C4-2B (cell line): ENCODE measurements at regions not wholly inside any gene's neighbourhood (a gene's known extent, or its start where the extent isn't known, plus 50 kb on each side); places are given as distances from the start of the nearest gene placed in this dataset.
"Not testable (repeated sequence)": the region's sequence is repeated elsewhere in the genome, so short reads cannot be mapped to it uniquely, and the experiment has no call there.

Source experiments
- H3K27ac ChIP-seq: fragments of 450-650 bp; 2 replicates; pipeline ENCODE4 v1.5.1; 2017
- ZFX ChIP-seq: fragments of 450-650 bp; IDR thresholded peaks from 2 replicates; pipeline ENCODE4 v1.6.1; 2017
- TF ChIP-seq, protein P1 (sequence below): fragments of 450-650 bp; conservative IDR thresholded peaks from 2 replicates; pipeline ENCODE4 v1.5.1; 2017; ENCODE audit warnings: mild to moderate bottlenecking

DNA sequence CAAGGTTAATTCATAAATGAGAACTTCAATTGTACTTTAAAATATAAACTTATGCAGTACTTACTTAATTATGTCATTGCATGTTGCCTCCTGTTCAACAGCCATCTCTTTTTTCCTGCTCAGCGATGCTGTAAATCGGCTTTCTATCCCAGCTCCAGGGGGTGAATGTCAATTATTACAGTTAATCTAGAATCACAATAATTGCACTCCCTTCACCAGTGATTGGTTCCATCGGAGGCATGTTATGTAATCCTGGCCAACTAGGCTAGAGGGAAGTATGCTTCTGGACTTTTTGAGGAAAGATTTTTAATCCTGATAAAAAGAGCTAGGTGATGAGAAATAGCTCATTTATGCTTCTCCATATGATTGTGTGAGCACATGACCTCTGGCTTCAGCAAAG is 53.8 kb upstream of the SGIP1 start:
- H3K27ac ChIP-seq = no peak overlapping the region
- no peak for TF ChIP-seq ZFX
- TF ChIP-seq, protein P1, sequence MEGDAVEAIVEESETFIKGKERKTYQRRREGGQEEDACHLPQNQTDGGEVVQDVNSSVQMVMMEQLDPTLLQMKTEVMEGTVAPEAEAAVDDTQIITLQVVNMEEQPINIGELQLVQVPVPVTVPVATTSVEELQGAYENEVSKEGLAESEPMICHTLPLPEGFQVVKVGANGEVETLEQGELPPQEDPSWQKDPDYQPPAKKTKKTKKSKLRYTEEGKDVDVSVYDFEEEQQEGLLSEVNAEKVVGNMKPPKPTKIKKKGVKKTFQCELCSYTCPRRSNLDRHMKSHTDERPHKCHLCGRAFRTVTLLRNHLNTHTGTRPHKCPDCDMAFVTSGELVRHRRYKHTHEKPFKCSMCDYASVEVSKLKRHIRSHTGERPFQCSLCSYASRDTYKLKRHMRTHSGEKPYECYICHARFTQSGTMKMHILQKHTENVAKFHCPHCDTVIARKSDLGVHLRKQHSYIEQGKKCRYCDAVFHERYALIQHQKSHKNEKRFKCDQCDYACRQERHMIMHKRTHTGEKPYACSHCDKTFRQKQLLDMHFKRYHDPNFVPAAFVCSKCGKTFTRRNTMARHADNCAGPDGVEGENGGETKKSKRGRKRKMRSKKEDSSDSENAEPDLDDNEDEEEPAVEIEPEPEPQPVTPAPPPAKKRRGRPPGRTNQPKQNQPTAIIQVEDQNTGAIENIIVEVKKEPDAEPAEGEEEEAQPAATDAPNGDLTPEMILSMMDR = no peak

DNA sequence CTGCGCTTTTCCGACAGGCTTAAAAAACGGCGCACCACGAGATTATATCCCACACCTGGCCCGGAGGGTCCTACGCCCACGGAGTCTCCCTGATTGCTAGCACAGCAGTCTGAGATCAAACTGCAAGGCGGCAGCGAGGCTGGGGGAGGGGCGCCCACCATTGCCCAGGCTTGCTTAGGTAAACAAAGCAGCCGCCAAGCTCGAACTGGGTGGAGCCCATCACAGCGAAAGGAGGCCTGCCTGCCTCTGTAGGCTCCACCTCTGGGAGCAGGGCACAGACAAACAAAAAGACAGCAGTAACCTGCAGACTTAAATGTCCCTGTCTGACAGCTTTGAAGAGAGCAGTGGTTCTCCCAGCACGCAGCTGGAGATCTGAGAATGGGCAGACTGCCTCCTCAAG is 52.7 kb upstream of the SGIP1 start:
- not testable (repeated sequence) for H3K27ac ChIP-seq
